T-cell (primary cell): ENCODE measurements at regions not wholly inside any gene's neighbourhood (a gene's known extent, or its start where the extent isn't known, plus 50 kb on each side); places are given as distances from the start of the nearest gene placed in this dataset.
A peak's percentile ranks its signal among the peaks of the same experiment; 100 is the strongest.

Experiments
- ATAC-seq, 4 experiments: fragments of 200-7000 bp in 3 of 4; fragments of 150-1000 bp in 1 of 4; cut with Tn5 transposase; replicated peaks in 1 of 4; 1 replicate in 3 of 4; 2 replicates in 1 of 4; pipeline ENCODE4 v1.10.0; 2021; ENCODE audit warnings: moderate library complexity in 3 of 4, mild to moderate bottlenecking in 2 of 4, moderate number of reproducible peaks in 1 of 4
- CTCF ChIA-PET, 2 donors: fragments of 300-600 bp; sonication (Branson Sonifier 250); formaldehyde crosslinking; loops; one replicate each; lab custom pipeline; 2022; ENCODE audit warnings: antibody characterized with exemption in 2 of 2; lab: Charles Lee
- POLR2A ChIA-PET, 2 donors: fragments of 300-600 bp; sonication (Branson Sonifier 250); formaldehyde crosslinking; loops; one replicate each; lab custom pipeline; 2022; ENCODE audit warnings: antibody characterized with exemption in 2 of 2; lab: Charles Lee
- DNase-seq, 35 experiments: peaks; one replicate each; pipeline versions ENCODE4 v3.0.0 to v3.0.0-alpha.2; 2013 to 2023
- H3K27ac ChIP-seq: one replicate; pipeline ENCODE4 v1.5.1; 2013; ENCODE audit warnings: low read length
- H3K27me3 ChIP-seq, 2 experiments: replicated peaks in 1 of 2; 1 replicate in 1 of 2; 2 replicates in 1 of 2; pipeline versions ENCODE4 v1.6.1 to v1.7.0; 2013; ENCODE audit warnings: low read length in 1 of 2, mixed read lengths in 1 of 2; ENCODE audit not compliant: control insufficient read depth in 2 of 2, insufficient read depth in 2 of 2; ENCODE audit errors: extremely low read depth in 1 of 2
- H3K36me3 ChIP-seq, 2 donors: 1 replicate in 1 of 2; 2 replicates in 1 of 2; pipeline versions ENCODE4 v1.6.1 to v1.7.0; 2013; ENCODE audit warnings: low read length in 1 of 2; ENCODE audit not compliant: control insufficient read depth in 2 of 2, insufficient read depth in 1 of 2; ENCODE audit errors: extremely low read depth in 1 of 2
- H3K4me1 ChIP-seq, 2 experiments: 1 replicate in 1 of 2; 2 replicates in 1 of 2; pipeline versions ENCODE4 v1.6.1 to v1.7.0; 2013; ENCODE audit warnings: low read length in 2 of 2, mixed read lengths in 1 of 2; ENCODE audit not compliant: insufficient read depth in 2 of 2, control insufficient read depth in 1 of 2; ENCODE audit errors: extremely low read depth in 1 of 2
- H3K4me3 ChIP-seq, 2 donors: 1 replicate in 1 of 2; 2 replicates in 1 of 2; pipeline versions ENCODE4 v1.5.1 to v1.7.0; 2013; ENCODE audit warnings: mild to moderate bottlenecking in 2 of 2, low read length in 1 of 2, moderate library complexity in 1 of 2; ENCODE audit not compliant: control insufficient read depth in 1 of 2; ENCODE audit errors: extremely low read depth in 1 of 2
- H3K9me3 ChIP-seq: 2 replicates; pipeline ENCODE4 v1.7.0; 2013
- H3K27ac Mint-ChIP-seq, 2 donors: one replicate each; pipeline ENCODE4 v1.8.0; 2020 to 2021; ENCODE audit warnings: mild to moderate bottlenecking in 2 of 2, mixed read lengths in 2 of 2
- H3K27me3 Mint-ChIP-seq, 2 donors: one replicate each; pipeline ENCODE4 v1.8.0; 2021 to 2022; ENCODE audit warnings: mixed read lengths in 2 of 2
- H3K36me3 Mint-ChIP-seq: one replicate; pipeline ENCODE4 v1.8.0; 2021; ENCODE audit warnings: mixed read lengths
- H3K4me1 Mint-ChIP-seq, 3 donors: one replicate each; pipeline ENCODE4 v1.8.0; 2020 to 2022; ENCODE audit warnings: mixed read lengths in 3 of 3, mild to moderate bottlenecking in 1 of 3
- H3K4me3 Mint-ChIP-seq, 3 donors: one replicate each; pipeline ENCODE4 v1.8.0; 2020 to 2022; ENCODE audit warnings: mild to moderate bottlenecking in 3 of 3, mixed read lengths in 3 of 3, moderate library complexity in 3 of 3
- H3K9me3 Mint-ChIP-seq, 3 donors: one replicate each; pipeline ENCODE4 v1.8.0; 2020 to 2022; ENCODE audit warnings: mixed read lengths in 3 of 3
- WGBS: methylation state at CpG from one replicate; pipeline ENCODE4 v1.1.5; 2013; ENCODE audit warnings: missing lambda C conversion rate; ENCODE audit not compliant: insufficient coverage; 5-methylcytosine and 5-hydroxymethylcytosine counted together

- Mint-ChIP-seq H3K27ac (no peak overlapping the region), H3K4me3 (no peak overlapping the region), H3K27me3 (peaks cover 6 to 8% of the 10 kb centered on the region in 2 donors), H3K9me3 (no peaks in the 10 kb centered on the region), H3K4me1 (no peaks in the 10 kb centered on the region), H3K36me3 (no peaks in the 10 kb centered on the region)
- Histone ChIP-seq H3K4me3 (no peak overlapping the region), H3K9me3 (no peaks in the 10 kb centered on the region), H3K4me1 (no peaks in the 10 kb centered on the region), H3K27me3 (peaks cover 0 to 27% of the 10 kb centered on the region in 2 experiments), H3K36me3 (no peaks in the 10 kb centered on the region), H3K27ac (no peak overlapping the region)
- POLR2A ChIA-PET, result no interaction called here
- 82% methylated on average over 13 of the region's 17 CpGs for WGBS
- CTCF ChIA-PET, result interaction anchor here (0.6 to 3.2 kb wide), 2 partner anchors 268 to 341 kb away, joined by 3 to 50 read pairs; no protein-coding TSS in a partner anchor
- no peak for ATAC-seq
- no peak for DNase-seq
Observed at GRCh38 chr20:51327251-51327841, 215.2 kb downstream of the NFATC2 start.

- Histone ChIP-seq H3K27me3 (peaks cover 0 to 27% of the 10 kb centered on the region in 2 experiments), H3K9me3 (no peaks in the 10 kb centered on the region), H3K4me3 (no peak overlapping the region), H3K4me1 (no peaks in the 10 kb centered on the region), H3K36me3 (no peaks in the 10 kb centered on the region), H3K27ac (no peak overlapping the region)
- Mint-ChIP-seq H3K27ac (no peak overlapping the region), H3K4me3 (no peak overlapping the region), H3K27me3 (peaks cover 6 to 8% of the 10 kb centered on the region in 2 donors), H3K4me1 (no peaks in the 10 kb centered on the region), H3K36me3 (no peaks in the 10 kb centered on the region), H3K9me3 (no peaks in the 10 kb centered on the region)
- CTCF ChIA-PET, result interaction anchor here in 1 of 2 donors (0.5 to 3.2 kb wide), 9 partner anchors 12 to 718 kb away, joined by 3 to 50 read pairs (median 4); no protein-coding TSS in a partner anchor
- DNase-seq (peak in 21 of 35 experiments; percentile 11 to 73 (median 28)), ATAC-seq (peak in 1 of 4 experiments; percentile 61)
- POLR2A ChIA-PET, result no interaction called here
- 76% methylated on average over 3 of the region's 4 CpGs for WGBS
Observed at GRCh38 chr20:51326201-51326819, 216.2 kb downstream of the NFATC2 start.

- no peaks in the 10 kb centered on the region for H3K36me3 ChIP-seq
- ChIA-PET CTCF (no interaction called here), POLR2A (no interaction called here)
- Mint-ChIP-seq H3K27ac (no peak overlapping the region), H3K27me3 (peaks cover 6 to 7% of the 10 kb centered on the region in 2 donors), H3K36me3 (no peaks in the 10 kb centered on the region), H3K9me3 (no peaks in the 10 kb centered on the region), H3K4me1 (peaks cover 0 to 2% (median 0%) of the 10 kb centered on the region in 3 donors), H3K4me3 (no peak overlapping the region)
- no peak overlapping the region for H3K4me3 ChIP-seq
- ATAC-seq (no peak), DNase-seq (no peak)
- peaks cover 0 to 20% of the 10 kb centered on the region in 2 experiments for H3K27me3 ChIP-seq
- no peaks in the 10 kb centered on the region for H3K9me3 ChIP-seq
- WGBS, result 81% methylated on average over 5 of the region's 8 CpGs
- H3K4me1 ChIP-seq, result peaks cover 0 to 5% of the 10 kb centered on the region in 2 experiments
- no peak overlapping the region for H3K27ac ChIP-seq
Observed at GRCh38 chr20:51322164-51322707, 220.3 kb downstream of the NFATC2 start.

- Histone ChIP-seq H3K9me3 (no peaks in the 10 kb centered on the region), H3K27me3 (peaks cover 0 to 20% of the 10 kb centered on the region in 2 experiments), H3K36me3 (no peaks in the 10 kb centered on the region), H3K4me1 (peaks cover 0 to 5% of the 10 kb centered on the region in 2 experiments), H3K27ac (no peak overlapping the region), H3K4me3 (no peak overlapping the region)
- ChIA-PET CTCF (interaction anchor here in 1 of 2 donors (0.7 kb wide), 1 partner anchor 13 kb away, joined by 3 read pairs; no protein-coding TSS in a partner anchor), POLR2A (no interaction called here)
- no peaks in the 10 kb centered on the region for H3K36me3 Mint-ChIP-seq
- ATAC-seq, result no peak
- H3K27me3 Mint-ChIP-seq, result peaks cover 6 to 11% of the 10 kb centered on the region in 2 donors
- 83% methylated on average over 16 of the region's 17 CpGs for WGBS
- no peaks in the 10 kb centered on the region for H3K9me3 Mint-ChIP-seq
- H3K4me1 Mint-ChIP-seq, result peaks cover 0 to 2% (median 0%) of the 10 kb centered on the region in 3 donors
- no peak overlapping the region for H3K4me3 Mint-ChIP-seq
- no peak for DNase-seq
- H3K27ac Mint-ChIP-seq, result no peak overlapping the region
Observed at GRCh38 chr20:51321343-51322163, 221.0 kb downstream of the NFATC2 start.

GRCh38 chr20:51319522-51319921 lies 223.0 kb downstream of the NFATC2 start:
- Mint-ChIP-seq H3K27me3 (peaks cover 6 to 9% of the 10 kb centered on the region in 2 donors), H3K27ac (no peak overlapping the region), H3K36me3 (no peaks in the 10 kb centered on the region), H3K4me3 (no peak overlapping the region), H3K4me1 (peaks cover 0 to 2% (median 0%) of the 10 kb centered on the region in 3 donors), H3K9me3 (peaks cover 0 to 4% (median 3%) of the 10 kb centered on the region in 3 donors)
- Histone ChIP-seq H3K36me3 (no peaks in the 10 kb centered on the region), H3K4me1 (peaks cover 0 to 5% of the 10 kb centered on the region in 2 experiments), H3K4me3 (no peak overlapping the region), H3K27ac (no peak overlapping the region), H3K27me3 (peaks cover 0 to 17% of the 10 kb centered on the region in 2 experiments), H3K9me3 (no peaks in the 10 kb centered on the region)
- POLR2A ChIA-PET, result no interaction called here
- 83% methylated on average over 4 of the region's 5 CpGs for WGBS
- no peak for DNase-seq
- ATAC-seq, result no peak
- CTCF ChIA-PET, result no interaction called here
